NCI-H226 (cell line): ENCODE measurements at regions not wholly inside any gene's neighbourhood (a gene's known extent, or its start where the extent isn't known, plus 50 kb on each side); places are given as distances from the start of the nearest gene placed in this dataset.
A peak's percentile ranks its signal among the peaks of the same experiment; 100 is the strongest.

Experiments
- DNase-seq: peaks from one replicate; pipeline ENCODE4 v3.0.0-alpha.2; 2015

DNA sequence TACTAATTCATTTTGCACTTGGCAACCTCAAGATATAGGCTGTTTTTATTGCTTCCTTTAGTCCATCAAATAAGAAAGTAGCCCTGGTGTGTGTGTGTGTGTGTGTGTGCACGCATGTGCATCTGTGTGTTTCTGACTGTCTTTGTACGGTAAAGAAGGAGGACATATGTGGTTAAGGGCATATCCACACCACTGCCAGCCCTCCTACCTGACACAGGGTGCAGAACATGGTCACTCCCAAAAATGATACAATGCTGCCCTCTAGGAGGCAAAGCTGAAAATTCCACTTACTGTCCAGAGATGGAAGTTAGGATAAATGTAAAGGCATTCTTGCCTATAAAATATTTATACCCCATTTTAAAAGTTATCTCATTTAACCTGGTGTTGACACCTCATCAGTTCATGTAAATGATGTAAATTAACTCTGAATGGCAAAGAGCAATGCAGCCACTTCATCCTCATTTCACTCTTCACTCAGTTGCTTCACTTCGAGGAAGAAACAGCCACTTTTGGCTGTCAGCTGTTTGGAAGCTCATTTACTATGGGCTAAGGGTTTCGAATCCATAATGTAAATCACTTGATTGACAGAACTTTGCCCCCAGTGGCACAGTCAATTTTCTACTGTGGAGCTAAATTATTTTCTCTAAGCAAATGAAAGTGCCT, 83.1 kb upstream of the MTNR1B start:
- DNase-seq = peak; percentile 38

DNA sequence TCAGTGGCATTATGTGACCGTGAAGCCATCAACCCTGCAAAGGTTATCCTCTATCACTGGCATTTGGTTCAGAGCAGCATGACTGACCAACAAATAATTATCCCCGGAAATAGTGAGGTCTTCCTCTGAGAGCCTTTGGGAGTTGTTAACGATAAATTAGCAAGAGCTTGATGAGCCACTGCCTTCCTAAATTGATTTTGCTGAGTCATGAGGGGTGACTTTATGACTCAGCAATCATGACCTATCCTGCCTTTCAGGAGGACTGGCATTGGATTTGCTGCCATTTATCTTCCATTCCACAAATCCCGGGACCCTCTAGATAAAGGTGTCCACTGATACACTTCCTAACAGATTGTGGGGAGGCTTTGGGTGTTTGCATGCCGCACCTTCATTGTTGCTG, 80.8 kb upstream of the MTNR1B start:
- no peak for DNase-seq

DNA sequence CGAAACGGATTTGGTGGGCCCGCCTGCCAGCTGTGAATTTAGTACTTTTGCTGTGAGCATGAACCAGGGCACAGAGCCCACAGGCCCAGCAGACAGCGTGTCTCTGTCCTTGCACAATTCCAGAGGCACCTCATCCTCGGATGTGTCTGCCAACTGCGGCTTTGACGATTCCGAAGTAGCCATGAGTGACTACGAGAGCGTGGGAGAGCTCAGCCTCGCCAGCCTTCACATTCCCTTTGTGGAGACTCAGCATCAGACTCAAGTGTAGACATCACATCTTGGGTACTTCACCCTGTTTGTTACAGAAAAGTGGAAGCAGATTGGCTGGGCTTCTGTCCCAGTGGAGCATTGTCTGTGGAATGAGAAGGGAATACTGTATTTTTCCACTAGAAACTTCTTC, 78.6 kb upstream of the MTNR1B start:
- DNase-seq = no peak

DNA sequence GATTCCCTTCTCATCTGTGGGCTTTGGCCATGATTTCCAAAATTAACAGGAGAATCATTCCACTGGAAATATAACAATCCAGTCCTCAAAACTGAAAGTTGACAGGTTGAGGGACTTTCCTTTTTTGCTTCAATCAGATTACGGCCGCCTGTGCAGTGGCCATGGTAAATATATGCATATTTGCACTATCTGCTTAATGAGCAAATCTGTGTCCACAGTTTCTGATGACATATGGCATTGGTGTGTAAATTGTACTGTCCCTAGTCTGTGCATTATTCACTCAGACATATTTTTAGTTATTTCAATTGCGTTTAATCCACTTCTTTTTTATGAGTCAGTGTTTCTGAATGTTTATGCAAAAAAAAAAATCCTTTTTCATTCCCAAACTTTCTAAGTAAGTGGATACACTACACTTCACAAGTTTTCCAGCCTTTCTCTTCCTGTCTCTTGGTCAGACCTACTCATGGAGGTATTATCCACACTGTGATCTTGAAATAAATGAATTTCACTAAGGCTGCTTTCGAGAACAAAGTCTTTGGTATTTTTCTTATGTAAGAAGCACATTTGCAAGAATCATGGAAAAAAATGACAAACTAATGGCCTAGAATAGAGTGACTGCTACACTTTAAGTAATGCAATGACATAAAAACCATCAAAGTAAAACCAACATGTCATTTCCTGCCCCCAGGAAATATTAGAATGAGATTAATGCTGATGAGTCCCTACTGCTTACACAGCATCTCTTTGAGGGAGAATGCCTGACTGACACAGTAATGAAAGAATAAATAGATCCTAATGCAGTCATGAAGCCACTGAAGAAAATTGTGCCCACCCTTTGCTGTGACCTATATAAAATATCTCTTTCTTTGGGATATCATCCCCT, 76.4 kb upstream of the MTNR1B start:
- DNase-seq = no peak

DNA sequence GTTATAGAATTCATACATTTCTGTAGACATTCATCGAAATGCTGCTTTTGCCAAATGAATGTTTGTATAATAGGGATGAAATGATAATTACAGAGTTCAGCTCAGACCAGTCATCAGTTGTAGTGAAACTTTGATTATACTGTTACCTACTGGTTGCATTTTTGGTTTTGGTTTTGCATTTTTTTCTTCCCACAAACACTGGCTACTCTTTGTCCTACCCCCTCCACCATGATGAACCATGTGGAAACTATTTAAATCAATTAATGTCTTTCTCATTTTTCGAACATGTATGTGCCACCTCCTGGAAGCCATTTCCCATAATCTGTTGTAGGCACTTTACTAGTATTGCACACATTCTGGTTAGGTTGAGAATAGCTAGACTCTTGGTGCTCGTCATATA, 75.3 kb upstream of the MTNR1B start:
- DNase-seq = no peak

DNA sequence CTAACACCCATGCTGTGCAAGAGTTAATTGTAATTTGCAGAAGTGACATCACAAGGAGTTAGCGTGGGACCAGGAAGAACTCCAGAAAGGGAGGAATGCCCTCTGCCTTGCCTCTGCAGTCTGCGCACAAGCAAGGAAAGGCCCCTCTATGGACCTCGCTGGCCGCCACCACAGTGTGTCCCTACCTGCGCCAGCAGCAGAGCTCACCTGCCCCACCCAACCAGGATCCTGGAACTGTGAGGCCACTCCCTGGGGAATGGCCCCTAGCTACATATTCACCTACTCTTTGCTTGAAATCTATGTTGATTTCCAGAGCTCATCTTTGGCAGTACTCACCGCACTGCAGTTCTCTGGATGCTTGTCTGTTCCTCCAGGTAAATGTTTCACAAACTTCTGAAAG, 72.0 kb upstream of the MTNR1B start:
- DNase-seq = no peak

DNA sequence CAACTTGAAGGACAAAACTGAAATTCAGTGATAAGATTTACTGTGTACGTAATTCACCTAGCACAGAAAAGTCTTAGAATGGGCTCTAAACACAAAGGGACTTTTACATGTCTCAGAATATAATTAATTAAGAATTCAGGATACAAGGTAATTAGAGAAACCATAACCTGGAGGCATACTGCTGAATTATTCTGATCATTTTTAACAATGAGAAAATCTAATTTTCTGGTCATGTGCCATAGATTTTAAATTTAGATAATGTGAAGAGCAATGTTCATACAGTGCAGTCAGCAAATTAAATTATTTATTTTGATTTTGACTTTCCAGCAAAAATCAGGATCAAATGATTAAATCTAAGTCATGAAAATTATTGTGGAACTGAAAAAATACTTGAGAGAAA, 67.0 kb upstream of the MTNR1B start:
- DNase-seq = no peak

DNA sequence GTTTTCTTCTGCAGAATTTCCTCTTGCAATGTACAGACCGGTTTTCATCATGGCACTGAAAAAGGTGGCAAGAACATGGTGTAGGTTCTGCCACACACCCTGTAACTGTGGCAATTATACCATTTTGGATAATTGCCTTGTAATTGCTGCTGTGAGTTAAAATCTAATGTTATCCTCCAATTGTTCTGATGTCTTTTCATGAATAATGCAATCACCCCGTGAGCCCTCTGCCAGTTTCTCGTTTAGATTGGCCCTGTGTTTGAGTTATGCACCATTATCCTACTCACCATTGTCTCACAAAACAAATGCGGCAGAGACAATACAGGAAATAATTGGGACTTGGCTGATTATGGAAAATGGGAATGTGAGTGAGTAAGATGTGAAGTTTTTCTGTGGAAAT, 61.8 kb upstream of the MTNR1B start:
- no peak for DNase-seq

DNA sequence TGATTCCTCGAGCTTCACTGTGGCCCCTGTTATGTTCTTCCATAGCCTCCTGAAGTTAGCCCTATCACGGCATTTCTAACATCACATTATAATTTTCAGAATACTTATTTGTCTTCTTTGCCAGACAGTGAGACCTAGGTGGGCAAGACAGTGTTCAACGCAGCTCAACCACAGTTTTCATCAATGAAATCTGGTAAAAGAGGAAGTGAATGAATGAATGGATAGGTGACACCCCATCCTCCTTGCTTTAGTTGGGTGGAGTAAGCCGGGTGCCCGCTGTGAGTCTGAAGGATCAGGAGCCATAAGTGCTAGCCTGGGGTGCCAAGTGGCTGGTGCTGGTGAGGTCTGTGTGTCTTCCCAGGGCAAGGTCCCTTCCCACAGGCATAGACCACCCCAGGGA, 60.2 kb upstream of the MTNR1B start:
- DNase-seq = no peak

DNA sequence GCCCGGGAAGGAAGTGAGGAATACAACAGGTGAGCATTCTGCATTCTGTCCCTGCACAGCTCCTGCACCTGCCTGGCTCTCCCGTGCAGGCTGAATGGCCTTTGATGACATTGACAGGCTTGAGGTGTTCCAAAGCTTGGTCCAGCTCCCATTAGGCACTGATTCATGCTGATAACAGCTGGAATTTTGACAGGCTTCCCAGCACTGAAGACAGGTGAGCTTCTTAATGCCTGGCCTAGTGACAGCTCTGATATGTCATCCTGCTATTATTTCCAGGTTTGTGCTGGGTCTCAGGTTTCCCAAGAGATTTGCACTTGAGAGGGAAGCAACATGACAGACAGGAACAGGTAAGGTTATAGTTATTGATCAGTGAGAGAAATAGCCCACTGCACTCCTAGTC, 58.0 kb upstream of the MTNR1B start:
- no peak for DNase-seq

DNA sequence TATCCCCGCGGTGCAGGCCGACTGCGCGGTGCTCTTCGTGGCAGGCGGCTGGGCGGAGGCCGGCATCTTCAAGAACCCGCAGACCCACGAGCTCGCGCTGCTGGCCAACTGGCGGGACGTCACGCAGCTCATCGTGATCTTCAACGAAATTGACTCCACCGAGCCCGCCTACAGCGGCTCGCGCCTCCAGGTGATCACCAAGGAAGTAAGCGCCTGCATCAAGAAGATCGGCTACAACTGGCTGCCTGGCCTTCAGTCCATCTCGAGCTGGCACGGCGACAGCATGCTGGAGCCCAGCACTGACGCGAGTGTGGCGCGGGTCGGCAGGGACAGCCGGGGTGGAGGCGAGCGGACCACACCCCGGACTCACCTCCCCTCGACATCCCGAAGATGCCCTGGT, 53.9 kb upstream of the MTNR1B start:
- DNase-seq = no peak

DNA sequence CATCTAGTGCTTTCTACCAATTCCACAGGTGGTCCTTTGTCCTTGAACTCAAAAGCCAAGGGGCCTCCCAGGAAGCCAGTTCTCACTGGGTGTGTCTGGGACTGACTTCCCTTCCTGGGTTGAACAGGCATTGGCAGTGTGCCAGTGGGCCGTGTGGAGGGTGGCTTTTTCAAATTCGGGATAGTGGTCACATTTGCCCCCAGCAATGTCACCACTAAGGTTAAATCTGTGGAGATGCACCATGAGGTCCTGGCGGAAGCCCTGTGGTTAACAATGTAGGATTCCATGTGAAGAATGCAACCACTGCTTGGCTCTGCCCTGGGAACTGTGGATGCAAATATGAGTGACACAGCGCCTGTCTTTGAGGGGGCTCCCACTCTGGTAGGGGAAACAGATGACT, 53.2 kb upstream of the MTNR1B start:
- DNase-seq = no peak

DNA sequence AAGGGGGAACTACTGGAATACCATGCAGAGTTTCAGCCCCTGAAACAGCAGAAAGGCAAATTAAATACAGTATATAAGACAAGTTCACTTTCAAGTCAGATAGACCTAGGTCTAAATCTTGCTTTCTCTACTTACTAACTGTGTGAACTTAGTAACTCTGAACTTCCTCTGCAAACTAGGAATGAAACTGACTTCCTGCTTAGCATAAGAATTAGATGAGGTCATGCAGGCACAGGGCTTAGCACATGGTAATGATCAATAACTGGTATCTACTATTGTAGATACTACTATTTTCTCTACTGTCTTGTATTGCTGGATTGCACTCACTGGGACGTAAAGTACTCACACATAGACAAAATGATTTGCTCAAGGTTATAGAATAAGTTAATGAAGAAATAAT, 51.5 kb upstream of the MTNR1B start:
- DNase-seq = no peak

DNA sequence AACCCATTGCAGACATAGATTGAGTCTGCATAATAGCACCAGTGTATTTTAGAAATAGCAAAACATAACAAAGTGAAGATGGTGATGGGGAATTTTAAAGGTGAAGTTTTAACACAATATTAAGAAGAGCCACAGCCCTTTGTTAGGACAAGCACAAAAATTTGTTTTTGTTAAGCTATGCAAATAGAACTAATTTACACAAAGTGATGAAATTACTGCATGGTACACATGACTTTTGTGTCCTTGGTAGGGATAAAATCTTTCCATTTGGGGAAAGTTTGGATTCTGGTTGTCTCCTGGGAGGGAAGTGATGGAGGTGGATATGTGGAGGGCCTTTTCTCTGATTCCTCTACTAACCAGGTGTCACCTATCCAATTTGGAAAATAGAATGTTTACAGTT, 50.4 kb upstream of the MTNR1B start:
- no peak for DNase-seq
